ENCODE measurements at regions not wholly inside any gene's neighbourhood (a gene's known extent, or its start where the extent isn't known, plus 50 kb on each side); places are given as distances from the start of the nearest gene placed in this dataset.

GRCh38 chr9:16290169-16290568 is 580.3 kb downstream of the BNC2 start:
- no peak for TF ChIP-seq SIN3A (IDR thresholded peaks at IDR 0.05; ENCODE audit: borderline replicate concordance, insufficient read depth, low read depth, low read length)
- TF ChIP-seq REST (IDR thresholded peaks at IDR 0.05; ENCODE audit: insufficient read depth in 1 of 2, low read depth in 2 of 2, low read length in 1 of 2) = no peak
- TF ChIP-seq POLR2AphosphoS5 (IDR thresholded peaks at IDR 0.05; ENCODE audit: low read depth, low read length) = no peak
- TF ChIP-seq CTCF (IDR thresholded peaks at IDR 0.05) = no peak
- TF ChIP-seq TCF7L2 (IDR thresholded peaks at IDR 0.05; ENCODE audit: low read depth, low read length) = no peak
- CTCF ChIA-PET = no interaction called here
- no peaks in the 10 kb centered on the region for H3K36me3 ChIP-seq (ENCODE audit: control insufficient read depth, insufficient read depth, low read length)
- no peak overlapping the region for H3K4me3 ChIP-seq (ENCODE audit: low read depth in 2 of 2, low read length in 2 of 2)
- BruUV-seq (replicated peaks) = no TSS peak
- no peak for ATAC-seq
- no peaks in the 10 kb centered on the region for H3K27me3 ChIP-seq (ENCODE audit: control insufficient read depth, insufficient read depth, low read length)
- H3K9me3 ChIP-seq (ENCODE audit: control insufficient read depth, insufficient read depth, low read depth, low read length) = no peaks in the 10 kb centered on the region
- POLR2A ChIA-PET = no interaction called here
- in situ Hi-C loops (cut with HindIII; ENCODE audit: low pct_unique_long_range_greater_than_20kb, low sequenced_read_pairs) (no loop called here), intact Hi-C loops (cut with micrococcal nuclease; ENCODE audit: unreplicated experiment) (no loop called here)
- no peak overlapping the region for H3K27ac ChIP-seq (ENCODE audit: low read length)
- DNase-seq (ENCODE audit: low read depth, low spot score) = no peak
- H3K4me1 ChIP-seq (ENCODE audit: control insufficient read depth, insufficient read depth, low read length) = no peaks in the 10 kb centered on the region

GRCh38 chr9:16291921-16292320 is 578.5 kb downstream of the BNC2 start:
- no peak overlapping the region for H3K27ac ChIP-seq (ENCODE audit: low read length)
- H3K4me1 ChIP-seq (ENCODE audit: control insufficient read depth, insufficient read depth, low read length) = no peaks in the 10 kb centered on the region
- CTCF ChIA-PET = no interaction called here
- DNase-seq (ENCODE audit: low read depth, low spot score) = no peak
- H3K36me3 ChIP-seq (ENCODE audit: control insufficient read depth, insufficient read depth, low read length) = no peaks in the 10 kb centered on the region
- no peaks in the 10 kb centered on the region for H3K27me3 ChIP-seq (ENCODE audit: control insufficient read depth, insufficient read depth, low read length)
- H3K4me3 ChIP-seq (ENCODE audit: low read depth in 2 of 2, low read length in 2 of 2) = no peak overlapping the region
- intact Hi-C loops (cut with micrococcal nuclease; ENCODE audit: unreplicated experiment) = no loop called here
- ATAC-seq = no peak
- no peaks in the 10 kb centered on the region for H3K9me3 ChIP-seq (ENCODE audit: control insufficient read depth, insufficient read depth, low read depth, low read length)
- no TSS peak for BruUV-seq (replicated peaks)
- POLR2A ChIA-PET = no interaction called here
- TF ChIP-seq CTCF (IDR thresholded peaks at IDR 0.05) (no peak), POLR2AphosphoS5 (IDR thresholded peaks at IDR 0.05; ENCODE audit: low read depth, low read length) (no peak), TCF7L2 (IDR thresholded peaks at IDR 0.05; ENCODE audit: low read depth, low read length) (no peak), SIN3A (IDR thresholded peaks at IDR 0.05; ENCODE audit: borderline replicate concordance, insufficient read depth, low read depth, low read length) (no peak), REST (IDR thresholded peaks at IDR 0.05; ENCODE audit: insufficient read depth in 1 of 2, low read depth in 2 of 2, low read length in 1 of 2) (no peak)
- in situ Hi-C loops (cut with HindIII; ENCODE audit: low pct_unique_long_range_greater_than_20kb, low sequenced_read_pairs) = no loop called here
